Heart left ventricle (tissue), 13 donors: ENCODE measurements at regions not wholly inside any gene's neighbourhood (a gene's known extent, or its start where the extent isn't known, plus 50 kb on each side); places are given as distances from the start of the nearest gene placed in this dataset.

ENCODE experiments used
- POLR2A ChIP-seq, 2 donors: fragments of 450-650 bp; IDR thresholded peaks; one replicate each; pipeline ENCODE4 v1.6.1; 2017; ENCODE audit warnings: antibody characterized with exemption in 2 of 2, mild to moderate bottlenecking in 2 of 2, moderate library complexity in 2 of 2
- TF ChIP-seq, protein P1 (sequence below), 12 donors: fragments of 200-600 bp; sonication (generic) in 4 of 12; IDR thresholded peaks; one replicate each; pipeline versions ENCODE4 v1.5.0 to v1.8.0; 2018 to 2022; ENCODE audit warnings: antibody characterized with exemption in 12 of 12, mild to moderate bottlenecking in 5 of 12
- donor health status: ischemic (EF 13 %, LVEDD 7.1; RV severe dilation, severe dysfunction).
- donor health status: DM: no; HTN: yes; CAD: no.
- donor health status: DM: no; HTN: no; CAD: no.
- donor health status: ischemic (EF 25% LVEDD 6.9; RV normal size, moderate dysfunction).
- donor health status: ischemic (EF 25% LVEDD 5.7; RV mildly dilated, moderate dysfunction).
- donor health status: ischemic (EF 35%, LVEDD 5.7; RV mildly dilated, moderate dysfunction).
- donor health status: nonischemic (EF 11% LVEDD 7.7; RV severe dilation, severe dysfunction).
- donor health status: DM: yes; HTN: yes; CAD: no.
- donor health status: PGD.
- donor health status: ischemic (EF 29% LVEDD 5.4; RV normal size, mild dysfunction).
- donor health status: nonischemic (EF 23%, LVEDD 6.1; RV moderate dilation, normal function).

GRCh38 chr9:108567571-108567970 is 288.2 kb downstream of the ACTL7B start:
- TF ChIP-seq, protein P1, sequence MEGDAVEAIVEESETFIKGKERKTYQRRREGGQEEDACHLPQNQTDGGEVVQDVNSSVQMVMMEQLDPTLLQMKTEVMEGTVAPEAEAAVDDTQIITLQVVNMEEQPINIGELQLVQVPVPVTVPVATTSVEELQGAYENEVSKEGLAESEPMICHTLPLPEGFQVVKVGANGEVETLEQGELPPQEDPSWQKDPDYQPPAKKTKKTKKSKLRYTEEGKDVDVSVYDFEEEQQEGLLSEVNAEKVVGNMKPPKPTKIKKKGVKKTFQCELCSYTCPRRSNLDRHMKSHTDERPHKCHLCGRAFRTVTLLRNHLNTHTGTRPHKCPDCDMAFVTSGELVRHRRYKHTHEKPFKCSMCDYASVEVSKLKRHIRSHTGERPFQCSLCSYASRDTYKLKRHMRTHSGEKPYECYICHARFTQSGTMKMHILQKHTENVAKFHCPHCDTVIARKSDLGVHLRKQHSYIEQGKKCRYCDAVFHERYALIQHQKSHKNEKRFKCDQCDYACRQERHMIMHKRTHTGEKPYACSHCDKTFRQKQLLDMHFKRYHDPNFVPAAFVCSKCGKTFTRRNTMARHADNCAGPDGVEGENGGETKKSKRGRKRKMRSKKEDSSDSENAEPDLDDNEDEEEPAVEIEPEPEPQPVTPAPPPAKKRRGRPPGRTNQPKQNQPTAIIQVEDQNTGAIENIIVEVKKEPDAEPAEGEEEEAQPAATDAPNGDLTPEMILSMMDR (IDR thresholded peaks at IDR 0.05): no peak
- no peak for TF ChIP-seq POLR2A (IDR thresholded peaks at IDR 0.05)
